ENCODE measurements at regions not wholly inside any gene's neighbourhood (a gene's known extent, or its start where the extent isn't known, plus 50 kb on each side); places are given as distances from the start of the nearest gene placed in this dataset.

DNA sequence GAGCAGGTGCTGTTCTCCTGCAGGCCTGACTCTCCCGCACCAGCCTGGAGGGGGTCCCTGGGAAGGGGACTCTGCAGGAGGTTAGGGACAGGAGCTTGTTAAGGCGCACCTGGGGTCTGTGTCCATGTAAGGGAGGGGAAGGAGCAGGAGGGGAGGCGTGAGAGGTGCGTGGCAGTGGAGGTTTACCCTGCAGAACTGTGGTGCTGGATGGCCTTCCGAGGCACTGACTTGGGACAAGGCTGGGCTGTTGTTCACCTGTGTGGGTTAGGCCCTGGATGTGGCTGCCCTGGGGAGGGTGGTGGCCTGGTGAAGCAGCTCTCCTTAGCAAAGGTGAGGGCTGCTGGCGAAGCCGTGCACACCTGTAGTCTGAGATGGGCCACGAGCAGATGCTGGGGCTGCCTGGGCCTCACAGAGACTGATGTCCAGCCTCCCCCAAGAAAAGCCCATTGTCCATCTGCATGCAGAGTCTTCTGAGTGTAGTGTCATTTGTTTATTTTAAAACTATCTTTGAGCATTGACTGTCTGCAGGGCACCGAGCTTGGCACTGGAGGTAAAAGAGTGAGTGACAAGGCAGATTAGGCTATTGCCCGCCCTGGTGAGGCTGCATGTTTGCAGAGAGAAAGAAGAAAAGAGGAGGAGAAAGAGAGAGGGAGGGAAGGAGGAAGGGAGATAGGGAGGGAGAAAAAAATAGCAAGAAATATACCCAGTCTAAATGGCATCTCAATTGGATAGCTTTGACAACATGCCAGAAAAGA, 225.3 kb downstream of the GLRX3 start:
- TF ChIP-seq, protein P1, sequence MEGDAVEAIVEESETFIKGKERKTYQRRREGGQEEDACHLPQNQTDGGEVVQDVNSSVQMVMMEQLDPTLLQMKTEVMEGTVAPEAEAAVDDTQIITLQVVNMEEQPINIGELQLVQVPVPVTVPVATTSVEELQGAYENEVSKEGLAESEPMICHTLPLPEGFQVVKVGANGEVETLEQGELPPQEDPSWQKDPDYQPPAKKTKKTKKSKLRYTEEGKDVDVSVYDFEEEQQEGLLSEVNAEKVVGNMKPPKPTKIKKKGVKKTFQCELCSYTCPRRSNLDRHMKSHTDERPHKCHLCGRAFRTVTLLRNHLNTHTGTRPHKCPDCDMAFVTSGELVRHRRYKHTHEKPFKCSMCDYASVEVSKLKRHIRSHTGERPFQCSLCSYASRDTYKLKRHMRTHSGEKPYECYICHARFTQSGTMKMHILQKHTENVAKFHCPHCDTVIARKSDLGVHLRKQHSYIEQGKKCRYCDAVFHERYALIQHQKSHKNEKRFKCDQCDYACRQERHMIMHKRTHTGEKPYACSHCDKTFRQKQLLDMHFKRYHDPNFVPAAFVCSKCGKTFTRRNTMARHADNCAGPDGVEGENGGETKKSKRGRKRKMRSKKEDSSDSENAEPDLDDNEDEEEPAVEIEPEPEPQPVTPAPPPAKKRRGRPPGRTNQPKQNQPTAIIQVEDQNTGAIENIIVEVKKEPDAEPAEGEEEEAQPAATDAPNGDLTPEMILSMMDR (conservative IDR thresholded peaks at IDR 0.05): no peak
- TF ChIP-seq ZFX (IDR thresholded peaks at IDR 0.05): no peak
